Mammary epithelial cell (primary cell): ENCODE measurements at regions not wholly inside any gene's neighbourhood (a gene's known extent, or its start where the extent isn't known, plus 50 kb on each side); places are given as distances from the start of the nearest gene placed in this dataset.

Experiments
- EZH2 ChIP-seq: IDR thresholded peaks from 2 replicates; pipeline ENCODE4 v1.6.1; 2012; ENCODE audit warnings: low read length, inconsistent platforms, borderline replicate concordance
- TF ChIP-seq, protein P1 (sequence below), 2 donors: IDR thresholded peaks in 1 of 2; conservative IDR thresholded peaks in 1 of 2; 2 replicates each; pipeline ENCODE4 v1.5.1; 2011 to 2012; ENCODE audit warnings: inconsistent platforms in 2 of 2, low read length in 2 of 2, mild to moderate bottlenecking in 2 of 2, control low read depth in 1 of 2, low read depth in 1 of 2; ENCODE audit not compliant: insufficient read depth in 1 of 2; ENCODE audit errors: extremely low read depth in 1 of 2

DNA sequence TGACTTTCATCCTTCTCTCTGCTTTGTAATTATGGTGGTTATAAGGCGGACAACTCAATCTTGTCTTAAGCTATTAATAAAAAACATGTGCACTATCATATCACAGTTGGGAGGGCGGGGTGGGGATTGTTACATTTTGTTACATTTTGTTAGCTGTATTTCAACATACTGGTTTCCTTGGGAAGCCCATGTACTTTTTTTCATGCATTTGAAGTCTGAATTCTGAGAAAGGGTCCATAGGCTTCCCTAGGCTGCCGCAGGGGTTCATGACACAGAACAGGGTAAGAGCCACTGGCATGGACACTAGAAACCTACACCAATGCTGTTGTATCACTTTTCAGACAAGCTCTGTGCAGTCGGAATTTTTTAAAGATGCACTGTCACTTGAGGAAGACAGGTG, 178.8 kb downstream of the ETS2 start:
- TF ChIP-seq, protein P1, sequence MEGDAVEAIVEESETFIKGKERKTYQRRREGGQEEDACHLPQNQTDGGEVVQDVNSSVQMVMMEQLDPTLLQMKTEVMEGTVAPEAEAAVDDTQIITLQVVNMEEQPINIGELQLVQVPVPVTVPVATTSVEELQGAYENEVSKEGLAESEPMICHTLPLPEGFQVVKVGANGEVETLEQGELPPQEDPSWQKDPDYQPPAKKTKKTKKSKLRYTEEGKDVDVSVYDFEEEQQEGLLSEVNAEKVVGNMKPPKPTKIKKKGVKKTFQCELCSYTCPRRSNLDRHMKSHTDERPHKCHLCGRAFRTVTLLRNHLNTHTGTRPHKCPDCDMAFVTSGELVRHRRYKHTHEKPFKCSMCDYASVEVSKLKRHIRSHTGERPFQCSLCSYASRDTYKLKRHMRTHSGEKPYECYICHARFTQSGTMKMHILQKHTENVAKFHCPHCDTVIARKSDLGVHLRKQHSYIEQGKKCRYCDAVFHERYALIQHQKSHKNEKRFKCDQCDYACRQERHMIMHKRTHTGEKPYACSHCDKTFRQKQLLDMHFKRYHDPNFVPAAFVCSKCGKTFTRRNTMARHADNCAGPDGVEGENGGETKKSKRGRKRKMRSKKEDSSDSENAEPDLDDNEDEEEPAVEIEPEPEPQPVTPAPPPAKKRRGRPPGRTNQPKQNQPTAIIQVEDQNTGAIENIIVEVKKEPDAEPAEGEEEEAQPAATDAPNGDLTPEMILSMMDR (conservative IDR thresholded peaks at IDR 0.05 in 1 of 2, IDR thresholded peaks at IDR 0.05 in 1 of 2; ENCODE audit: extremely low read depth in 1 of 2, insufficient read depth in 1 of 2, low read depth in 1 of 2, low read length in 2 of 2): no peak
- TF ChIP-seq EZH2: no peak
